ENCODE measurements at regions not wholly inside any gene's neighbourhood (a gene's known extent, or its start where the extent isn't known, plus 50 kb on each side); places are given as distances from the start of the nearest gene placed in this dataset.

- Histone ChIP-seq H3K36me3 (ENCODE audit: insufficient read depth, low read length, poor library complexity, severe bottlenecking) (no peaks in the 10 kb centered on the region), H3K4me1 (ENCODE audit: insufficient read depth, low read length, poor library complexity, severe bottlenecking) (peaks cover 8% of the 10 kb centered on the region), H3K27me3 (replicated peaks; ENCODE audit: insufficient read depth, low read depth, low read length, poor library complexity) (no peaks in the 10 kb centered on the region), H3K9me3 (ENCODE audit: low read depth, low read length, poor library complexity, severe bottlenecking) (no peaks in the 10 kb centered on the region), H3K27ac (ENCODE audit: low read depth, low read length, poor library complexity, severe bottlenecking) (no peak overlapping the region), H3K4me3 (ENCODE audit: low read depth, low read length, poor library complexity, severe bottlenecking) (no peak overlapping the region)
- CTCF ChIA-PET = no interaction called here
- intact Hi-C loops (cut with micrococcal nuclease; ENCODE audit: unreplicated experiment) = no loop called here
- no TSS peak for BruUV-seq (replicated peaks)
- TF ChIP-seq EZH2 (IDR thresholded peaks at IDR 0.05; ENCODE audit: borderline replicate concordance, low read depth, low read length, poor library complexity, severe bottlenecking) (no peak), CTCF (conservative IDR thresholded peaks at IDR 0.05; ENCODE audit: low read depth, low read length) (no peak)
- POLR2A ChIA-PET (ENCODE audit: low non-redundant PET) = no interaction called here
- DNase-seq (ENCODE audit: low spot score) = no peak
Observed at GRCh38 chr12:25322918-25323531, 72.3 kb upstream of the KRAS start.

GRCh38 chr12:25322351-25322750, 71.6 kb upstream of the KRAS start:
- no peak for DNase-seq (ENCODE audit: low spot score)
- TF ChIP-seq EZH2 (IDR thresholded peaks at IDR 0.05; ENCODE audit: borderline replicate concordance, low read depth, low read length, poor library complexity, severe bottlenecking) (no peak), CTCF (conservative IDR thresholded peaks at IDR 0.05; ENCODE audit: low read depth, low read length) (no peak)
- no peaks in the 10 kb centered on the region for H3K36me3 ChIP-seq (ENCODE audit: insufficient read depth, low read length, poor library complexity, severe bottlenecking)
- H3K9me3 ChIP-seq (ENCODE audit: low read depth, low read length, poor library complexity, severe bottlenecking) = no peaks in the 10 kb centered on the region
- ChIA-PET CTCF (no interaction called here), POLR2A (ENCODE audit: low non-redundant PET) (no interaction called here)
- no peaks in the 10 kb centered on the region for H3K27me3 ChIP-seq (replicated peaks; ENCODE audit: insufficient read depth, low read depth, low read length, poor library complexity)
- no TSS peak for BruUV-seq (replicated peaks)
- peaks cover 8% of the 10 kb centered on the region for H3K4me1 ChIP-seq (ENCODE audit: insufficient read depth, low read length, poor library complexity, severe bottlenecking)
- no peak overlapping the region for H3K4me3 ChIP-seq (ENCODE audit: low read depth, low read length, poor library complexity, severe bottlenecking)
- H3K27ac ChIP-seq (ENCODE audit: low read depth, low read length, poor library complexity, severe bottlenecking) = no peak overlapping the region
- intact Hi-C loops (cut with micrococcal nuclease; ENCODE audit: unreplicated experiment) = no loop called here

GRCh38 chr12:25321772-25322171, 71.0 kb upstream of the KRAS start:
- Histone ChIP-seq H3K36me3 (ENCODE audit: insufficient read depth, low read length, poor library complexity, severe bottlenecking) (no peaks in the 10 kb centered on the region), H3K27ac (ENCODE audit: low read depth, low read length, poor library complexity, severe bottlenecking) (no peak overlapping the region), H3K27me3 (replicated peaks; ENCODE audit: insufficient read depth, low read depth, low read length, poor library complexity) (no peaks in the 10 kb centered on the region), H3K4me1 (ENCODE audit: insufficient read depth, low read length, poor library complexity, severe bottlenecking) (peaks cover 8% of the 10 kb centered on the region), H3K9me3 (ENCODE audit: low read depth, low read length, poor library complexity, severe bottlenecking) (no peaks in the 10 kb centered on the region), H3K4me3 (ENCODE audit: low read depth, low read length, poor library complexity, severe bottlenecking) (no peak overlapping the region)
- ChIA-PET CTCF (no interaction called here), POLR2A (ENCODE audit: low non-redundant PET) (interaction anchor here (1.0 kb wide), 1 partner anchor 63 kb away, joined by 7 read pairs; no protein-coding TSS in a partner anchor)
- no peak for TF ChIP-seq EZH2 (IDR thresholded peaks at IDR 0.05; ENCODE audit: borderline replicate concordance, low read depth, low read length, poor library complexity, severe bottlenecking)
- no peak for TF ChIP-seq CTCF (conservative IDR thresholded peaks at IDR 0.05; ENCODE audit: low read depth, low read length)
- no peak for DNase-seq (ENCODE audit: low spot score)
- BruUV-seq (replicated peaks) = no TSS peak
- intact Hi-C loops (cut with micrococcal nuclease; ENCODE audit: unreplicated experiment) = no loop called here
